ENCODE measurements at regions not wholly inside any gene's neighbourhood (a gene's known extent, or its start where the extent isn't known, plus 50 kb on each side); places are given as distances from the start of the nearest gene placed in this dataset.

DNA sequence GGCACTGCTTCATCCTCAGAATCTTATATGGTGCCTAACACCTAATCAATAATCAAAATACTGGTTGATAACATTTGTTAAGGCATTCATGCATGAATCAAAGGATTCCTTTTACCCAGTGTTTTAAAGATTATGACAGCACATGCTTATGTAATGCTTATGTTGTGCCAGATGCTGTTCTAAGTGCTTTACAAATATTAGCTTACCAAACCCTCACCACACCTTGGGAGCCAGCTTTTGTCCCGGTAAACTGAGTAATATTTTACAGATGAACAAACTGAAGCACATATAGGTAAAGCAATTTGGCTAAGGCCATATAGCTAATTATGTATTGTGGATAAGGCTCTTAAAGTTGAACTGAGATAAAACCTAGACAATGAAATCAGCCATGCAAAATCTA is 209.2 kb downstream of the ALX1 start:
- Mint-ChIP-seq H3K27ac (no peak overlapping the region), H3K27me3 (no peaks in the 10 kb centered on the region), H3K9me3 (peaks cover 5 to 7% of the 10 kb centered on the region in 2 donors), H3K4me3 (no peak overlapping the region), H3K4me1 (ENCODE audit: low read depth in 2 of 2) (no peaks in the 10 kb centered on the region), H3K36me3 (ENCODE audit: insufficient read depth) (no peaks in the 10 kb centered on the region)
- DNase-seq (no peak), ATAC-seq (replicated peaks) (no peak)

DNA sequence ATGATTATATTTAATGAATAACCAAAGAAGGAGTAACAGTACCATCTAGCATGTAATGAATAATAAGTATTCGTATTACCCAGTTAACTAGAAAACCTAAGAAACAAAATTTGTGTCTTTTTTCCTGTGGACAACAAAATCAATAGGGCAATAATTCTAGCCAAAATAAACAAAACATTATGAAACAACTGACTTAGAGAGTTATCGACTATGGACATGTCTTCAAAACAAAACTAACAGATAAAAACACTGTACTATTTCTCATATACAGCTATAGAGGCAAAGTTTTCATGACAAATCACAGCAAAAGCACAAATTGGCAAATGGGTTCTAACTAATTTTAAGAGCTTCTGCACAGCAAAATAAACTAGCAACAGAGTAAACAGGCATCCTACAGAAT is 224.1 kb downstream of the ALX1 start:
- no peaks in the 10 kb centered on the region for H3K4me1 Mint-ChIP-seq (ENCODE audit: low read depth in 2 of 2)
- ATAC-seq (replicated peaks) (no peak), DNase-seq (no peak)
- no peak overlapping the region for H3K27ac Mint-ChIP-seq
- H3K27me3 Mint-ChIP-seq: no peaks in the 10 kb centered on the region
- H3K4me3 Mint-ChIP-seq: no peak overlapping the region
- peaks cover 4 to 8% of the 10 kb centered on the region in 2 donors for H3K9me3 Mint-ChIP-seq
- no peaks in the 10 kb centered on the region for H3K36me3 Mint-ChIP-seq (ENCODE audit: insufficient read depth)

DNA sequence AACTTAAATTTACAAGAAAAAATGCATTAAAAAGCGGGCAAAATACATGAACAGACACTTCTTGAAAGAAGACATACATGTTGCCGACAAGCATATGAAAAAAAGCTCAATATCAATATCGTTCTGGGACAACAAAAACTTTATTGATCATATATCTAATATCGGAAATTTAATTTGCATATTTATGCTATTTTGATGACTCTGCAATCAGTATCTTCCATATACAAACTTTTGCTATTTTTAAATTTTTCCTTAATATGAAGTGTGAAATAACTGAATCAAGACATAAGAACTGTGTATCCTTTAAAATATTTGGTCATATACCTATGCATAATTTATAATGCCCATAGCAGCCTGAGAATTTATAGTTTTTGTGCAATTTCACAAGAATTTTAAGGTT is 224.6 kb downstream of the ALX1 start:
- ATAC-seq (replicated peaks): no peak
- no peak for DNase-seq
- Mint-ChIP-seq H3K4me3 (no peak overlapping the region), H3K36me3 (ENCODE audit: insufficient read depth) (no peaks in the 10 kb centered on the region), H3K27me3 (no peaks in the 10 kb centered on the region), H3K4me1 (ENCODE audit: low read depth in 2 of 2) (no peaks in the 10 kb centered on the region), H3K9me3 (peaks cover 4 to 12% of the 10 kb centered on the region in 2 donors), H3K27ac (no peak overlapping the region)

DNA sequence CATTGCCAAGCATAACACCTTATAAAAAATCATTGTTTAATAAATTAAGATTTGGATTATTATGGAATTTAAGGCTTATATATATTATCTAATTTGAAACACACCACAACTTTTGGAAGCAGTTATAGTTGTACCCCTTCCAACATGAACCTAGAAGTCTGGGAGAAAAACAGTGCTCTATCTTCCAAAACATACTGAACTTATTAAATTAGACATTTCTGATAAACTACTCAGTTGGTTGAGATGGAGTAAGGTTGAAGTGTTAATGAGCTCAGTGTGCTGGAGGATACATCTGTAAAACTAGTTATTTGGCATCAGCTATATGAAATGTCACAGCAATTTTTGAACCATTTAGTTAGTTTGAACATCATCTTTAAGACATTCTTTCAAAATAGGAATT is 227.4 kb downstream of the ALX1 start:
- no peaks in the 10 kb centered on the region for H3K4me1 Mint-ChIP-seq (ENCODE audit: low read depth in 2 of 2)

DNA sequence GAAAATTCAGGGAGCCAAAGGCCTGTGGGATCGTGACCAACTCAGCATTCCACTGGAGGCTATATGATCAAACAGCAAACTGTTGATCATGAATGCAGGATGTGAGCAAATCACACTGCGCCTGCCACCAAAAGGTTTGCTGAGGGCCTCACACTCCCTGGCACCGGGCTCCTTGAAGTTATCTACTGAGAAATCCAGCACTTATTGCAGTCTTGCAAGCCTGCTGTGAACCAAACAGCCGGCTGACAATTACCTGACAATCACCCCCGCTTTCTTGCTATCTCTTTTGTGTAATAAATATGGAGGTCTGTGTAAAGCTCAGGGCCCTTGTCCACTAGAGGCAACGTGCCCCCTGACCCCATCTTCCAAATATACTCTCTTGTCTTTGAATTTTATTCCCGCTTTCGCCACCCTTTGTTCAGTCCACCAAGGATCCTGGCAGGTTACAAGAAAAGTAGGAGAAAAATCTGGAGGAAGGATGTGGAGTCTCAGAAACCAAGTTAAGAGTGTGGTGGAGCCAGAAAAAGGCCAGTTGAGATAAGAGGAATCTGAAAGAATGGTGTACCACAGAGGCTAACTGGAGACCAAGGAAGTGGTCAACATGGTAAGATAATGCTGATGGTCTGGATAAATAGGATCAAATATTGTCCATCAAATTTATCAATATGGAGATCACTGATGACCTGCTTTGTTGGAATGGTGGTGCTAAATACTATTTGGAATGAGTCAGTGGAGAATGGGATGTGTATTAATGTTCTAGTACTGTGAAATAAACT is 229.2 kb downstream of the ALX1 start:
- Mint-ChIP-seq H3K4me1 (ENCODE audit: low read depth in 2 of 2) (no peaks in the 10 kb centered on the region), H3K36me3 (ENCODE audit: insufficient read depth) (no peaks in the 10 kb centered on the region), H3K4me3 (no peak overlapping the region), H3K27me3 (no peaks in the 10 kb centered on the region), H3K27ac (no peak overlapping the region), H3K9me3 (peaks cover 8 to 19% of the 10 kb centered on the region in 2 donors)
- no peak for ATAC-seq (replicated peaks)
- DNase-seq: no peak

More for the DNA sequence above, 227.4 kb downstream of the ALX1 start:
- no peaks in the 10 kb centered on the region for H3K36me3 Mint-ChIP-seq (ENCODE audit: insufficient read depth)
- no peaks in the 10 kb centered on the region for H3K27me3 Mint-ChIP-seq
- DNase-seq (no peak), ATAC-seq (replicated peaks) (no peak)
- no peak overlapping the region for H3K4me3 Mint-ChIP-seq
- H3K9me3 Mint-ChIP-seq: peaks cover 7 to 13% of the 10 kb centered on the region in 2 donors
- no peak overlapping the region for H3K27ac Mint-ChIP-seq

DNA sequence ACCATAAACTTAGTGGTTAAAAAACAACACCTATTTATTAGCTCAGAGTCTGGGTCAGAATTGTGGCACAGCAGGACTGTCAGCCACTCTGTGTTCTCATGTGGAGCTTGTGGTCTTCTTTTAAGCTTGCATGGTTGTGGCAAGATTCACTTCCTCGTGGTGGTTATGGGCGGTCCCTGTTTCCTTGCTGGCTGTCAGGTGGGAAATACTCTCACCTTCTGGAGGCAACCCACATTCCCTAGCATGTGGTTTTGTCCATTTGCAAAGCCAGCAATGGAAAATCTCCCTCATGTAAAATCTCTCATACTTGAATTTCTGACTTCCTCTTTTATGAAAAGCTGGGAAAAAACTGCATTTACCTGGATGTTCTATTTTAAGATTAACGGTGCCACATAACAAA is 229.8 kb downstream of the ALX1 start:
- Mint-ChIP-seq H3K9me3 (peaks cover 12 to 25% of the 10 kb centered on the region in 2 donors), H3K27ac (no peak overlapping the region), H3K27me3 (no peaks in the 10 kb centered on the region), H3K4me3 (no peak overlapping the region), H3K4me1 (ENCODE audit: low read depth in 2 of 2) (no peaks in the 10 kb centered on the region), H3K36me3 (ENCODE audit: insufficient read depth) (no peaks in the 10 kb centered on the region)
- no peak for DNase-seq
- no peak for ATAC-seq (replicated peaks)

DNA sequence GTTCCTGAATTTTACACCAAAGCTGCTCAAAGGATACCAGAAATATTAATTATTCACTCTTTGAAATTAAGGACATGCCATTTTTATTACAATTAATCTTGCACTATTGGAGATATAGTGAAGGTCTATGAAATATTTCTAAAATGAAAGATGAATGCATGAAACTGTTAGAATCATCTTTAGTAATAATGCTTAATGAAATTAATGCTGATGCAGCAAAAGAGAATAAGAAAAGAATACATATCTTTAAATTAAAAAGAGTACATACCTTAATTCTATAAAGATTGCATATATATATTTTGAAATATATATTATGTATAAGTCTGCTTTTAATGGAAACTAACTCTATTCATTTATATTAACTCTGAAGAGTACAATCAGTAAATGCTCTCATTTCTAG is 236.0 kb downstream of the ALX1 start:
- H3K27ac Mint-ChIP-seq: no peak overlapping the region
- H3K4me3 Mint-ChIP-seq: no peak overlapping the region
- ATAC-seq (replicated peaks) (no peak), DNase-seq (no peak)
- H3K4me1 Mint-ChIP-seq (ENCODE audit: low read depth in 2 of 2): no peaks in the 10 kb centered on the region
- peaks cover 13 to 14% of the 10 kb centered on the region in 2 donors for H3K9me3 Mint-ChIP-seq
- no peaks in the 10 kb centered on the region for H3K36me3 Mint-ChIP-seq (ENCODE audit: insufficient read depth)
- no peaks in the 10 kb centered on the region for H3K27me3 Mint-ChIP-seq

DNA sequence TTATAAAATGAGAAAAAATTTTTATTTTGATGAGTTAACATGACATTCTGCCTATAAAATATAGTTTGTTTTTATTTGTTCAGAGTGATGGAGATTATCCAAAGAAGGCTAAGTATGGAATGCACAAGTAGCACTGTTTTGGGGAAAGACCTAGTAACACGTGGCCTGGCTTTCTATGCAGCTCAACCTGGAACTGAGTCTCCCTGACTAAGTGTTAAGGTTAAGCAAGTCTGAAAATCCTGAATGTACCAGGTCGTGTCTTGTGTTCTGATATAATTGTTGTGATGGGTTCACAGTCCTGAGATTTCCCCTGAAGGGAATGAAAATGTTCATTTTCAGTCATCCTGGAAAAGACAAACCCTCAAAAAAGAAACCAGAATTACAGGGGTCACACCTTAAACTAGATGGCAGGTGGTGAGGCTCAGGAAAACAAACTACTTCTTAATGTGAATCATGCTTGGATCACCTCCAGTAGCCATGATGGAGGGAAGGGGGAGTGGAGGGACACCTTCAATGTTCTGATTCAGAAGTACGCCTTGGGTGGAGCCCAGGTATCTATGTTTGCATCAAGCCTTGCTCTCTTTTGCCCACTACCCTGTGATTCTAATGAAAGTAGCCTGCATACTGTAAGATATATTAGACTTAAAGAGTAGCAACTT is 236.8 kb downstream of the ALX1 start:
- DNase-seq (no peak), ATAC-seq (replicated peaks) (no peak)
- no peak overlapping the region for H3K27ac Mint-ChIP-seq
- H3K4me1 Mint-ChIP-seq (ENCODE audit: low read depth in 2 of 2): no peaks in the 10 kb centered on the region
- H3K27me3 Mint-ChIP-seq: no peaks in the 10 kb centered on the region
- no peak overlapping the region for H3K4me3 Mint-ChIP-seq
- H3K36me3 Mint-ChIP-seq (ENCODE audit: insufficient read depth): no peaks in the 10 kb centered on the region
- H3K9me3 Mint-ChIP-seq: peaks cover 16 to 20% of the 10 kb centered on the region in 2 donors

DNA sequence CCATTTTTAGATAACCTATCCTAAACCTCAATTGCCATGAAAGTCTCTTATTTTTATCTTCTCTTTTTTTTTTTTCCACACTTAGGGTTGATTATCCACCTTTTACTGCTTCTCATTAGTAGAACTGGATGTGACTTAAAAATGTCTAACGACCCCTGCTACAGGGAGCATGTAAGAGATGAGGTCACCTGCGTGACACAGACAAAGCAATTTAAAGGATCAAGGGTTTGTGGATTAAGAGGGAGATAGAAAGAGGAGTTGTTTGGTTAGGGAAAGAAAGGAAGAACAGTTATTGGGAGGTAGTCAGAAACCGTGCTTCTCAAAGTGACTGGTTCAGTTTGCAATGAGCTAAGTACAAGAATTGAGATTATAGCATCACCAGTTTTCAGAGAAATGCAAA is 239.1 kb downstream of the ALX1 start:
- Mint-ChIP-seq H3K4me3 (no peak overlapping the region), H3K27ac (no peak overlapping the region), H3K36me3 (ENCODE audit: insufficient read depth) (no peaks in the 10 kb centered on the region), H3K9me3 (peaks cover 19 to 20% of the 10 kb centered on the region in 2 donors), H3K27me3 (no peaks in the 10 kb centered on the region), H3K4me1 (ENCODE audit: low read depth in 2 of 2) (no peaks in the 10 kb centered on the region)
- ATAC-seq (replicated peaks): no peak
- no peak for DNase-seq

DNA sequence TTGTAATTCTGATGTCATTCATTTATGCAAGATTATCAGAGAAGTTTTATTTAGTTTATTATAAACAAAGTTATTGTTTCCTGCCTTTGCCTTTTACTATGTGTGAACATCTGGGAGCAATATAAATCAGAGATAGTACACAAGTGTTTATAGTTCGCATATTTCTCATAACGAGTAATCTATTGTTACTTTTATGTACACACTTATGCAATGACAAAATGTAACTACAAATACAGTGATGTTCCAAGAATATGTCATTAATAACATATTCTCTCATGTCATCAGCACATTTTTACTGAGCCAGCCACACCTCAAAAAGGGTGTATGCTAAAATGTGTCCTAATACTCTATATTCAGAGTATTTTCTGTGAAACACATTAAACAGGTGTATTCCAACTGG is 243.2 kb downstream of the ALX1 start:
- Mint-ChIP-seq H3K4me1 (ENCODE audit: low read depth in 2 of 2) (no peaks in the 10 kb centered on the region), H3K36me3 (ENCODE audit: insufficient read depth) (no peaks in the 10 kb centered on the region), H3K4me3 (no peak overlapping the region), H3K27me3 (no peaks in the 10 kb centered on the region), H3K27ac (no peak overlapping the region), H3K9me3 (peaks cover 22 to 25% of the 10 kb centered on the region in 2 donors)
- no peak for DNase-seq
- no peak for ATAC-seq (replicated peaks)

DNA sequence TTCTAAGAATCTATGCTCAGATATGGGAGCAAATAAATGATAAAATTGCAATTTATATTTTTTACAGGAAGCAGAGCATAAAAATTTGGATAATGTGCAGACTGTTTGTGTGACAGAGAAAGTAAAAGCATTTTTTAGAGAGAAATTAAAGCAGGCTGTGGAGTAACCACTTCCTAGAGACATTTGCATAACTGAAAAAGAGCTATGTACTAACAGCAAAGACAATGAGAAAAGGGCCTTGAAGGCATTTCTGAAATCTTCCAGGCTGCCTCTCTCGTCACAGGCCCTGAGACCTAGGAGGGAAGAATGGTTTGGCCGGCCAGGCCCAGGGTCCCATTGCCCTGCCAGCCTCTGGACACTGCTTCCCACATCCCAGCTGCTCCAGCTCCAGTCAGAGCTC is 247.2 kb downstream of the ALX1 start:
- DNase-seq (no peak), ATAC-seq (replicated peaks) (no peak)
- no peaks in the 10 kb centered on the region for H3K4me1 Mint-ChIP-seq (ENCODE audit: low read depth in 2 of 2)
- H3K4me3 Mint-ChIP-seq: no peak overlapping the region
- H3K27me3 Mint-ChIP-seq: no peaks in the 10 kb centered on the region
- H3K27ac Mint-ChIP-seq: no peak overlapping the region
- no peaks in the 10 kb centered on the region for H3K36me3 Mint-ChIP-seq (ENCODE audit: insufficient read depth)
- H3K9me3 Mint-ChIP-seq: peaks cover 11 to 15% of the 10 kb centered on the region in 2 donors

DNA sequence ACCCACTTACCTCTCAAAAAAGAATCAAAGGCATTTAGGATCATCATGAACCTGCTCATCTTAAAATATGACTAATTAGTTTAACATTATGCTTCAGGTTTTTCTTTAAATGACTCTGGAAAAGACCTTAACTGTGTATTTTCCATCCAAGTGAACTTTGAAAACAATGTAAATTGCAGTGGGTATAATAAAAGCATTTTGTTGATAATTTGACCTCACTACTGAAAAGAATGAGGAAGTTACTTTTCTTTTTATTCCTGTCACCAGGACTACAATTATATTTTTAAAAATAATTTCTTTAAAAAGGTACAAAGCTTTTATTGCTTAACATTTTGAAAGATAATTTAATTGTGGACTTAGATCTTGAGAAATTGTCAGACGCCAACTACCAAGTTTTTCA is 249.9 kb downstream of the ALX1 start:
- Mint-ChIP-seq H3K27ac (no peak overlapping the region), H3K9me3 (peaks cover 6% of the 10 kb centered on the region in 2 donors), H3K4me3 (no peak overlapping the region), H3K4me1 (ENCODE audit: low read depth in 2 of 2) (no peaks in the 10 kb centered on the region), H3K27me3 (no peaks in the 10 kb centered on the region), H3K36me3 (ENCODE audit: insufficient read depth) (no peaks in the 10 kb centered on the region)
- ATAC-seq (replicated peaks): no peak
- DNase-seq: no peak

DNA sequence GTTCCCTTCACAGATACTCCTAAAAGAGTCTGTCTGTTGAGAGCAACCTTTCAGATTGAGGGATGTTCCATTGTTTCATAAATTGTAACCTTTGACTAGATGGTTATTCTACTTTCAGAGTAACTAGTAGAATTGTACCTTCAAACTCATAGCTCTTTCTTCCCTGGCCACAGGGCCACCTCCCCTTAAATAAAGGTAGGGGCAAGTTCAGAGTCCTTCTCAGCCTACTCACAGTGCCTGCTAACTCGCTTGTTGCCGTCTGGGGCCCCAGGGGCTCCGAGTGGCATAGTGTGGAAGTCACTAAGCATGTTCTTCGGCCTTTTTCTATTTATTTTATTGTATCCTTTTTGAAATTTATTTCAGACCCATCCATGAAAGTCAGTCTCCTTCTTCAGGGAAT is 250.4 kb downstream of the ALX1 start:
- Mint-ChIP-seq H3K4me1 (ENCODE audit: low read depth in 2 of 2) (no peaks in the 10 kb centered on the region), H3K4me3 (no peak overlapping the region), H3K9me3 (peaks cover under 1 to 3% of the 10 kb centered on the region in 2 donors), H3K27ac (no peak overlapping the region), H3K27me3 (no peaks in the 10 kb centered on the region), H3K36me3 (ENCODE audit: insufficient read depth) (no peaks in the 10 kb centered on the region)
- ATAC-seq (replicated peaks) (no peak), DNase-seq (no peak)

DNA sequence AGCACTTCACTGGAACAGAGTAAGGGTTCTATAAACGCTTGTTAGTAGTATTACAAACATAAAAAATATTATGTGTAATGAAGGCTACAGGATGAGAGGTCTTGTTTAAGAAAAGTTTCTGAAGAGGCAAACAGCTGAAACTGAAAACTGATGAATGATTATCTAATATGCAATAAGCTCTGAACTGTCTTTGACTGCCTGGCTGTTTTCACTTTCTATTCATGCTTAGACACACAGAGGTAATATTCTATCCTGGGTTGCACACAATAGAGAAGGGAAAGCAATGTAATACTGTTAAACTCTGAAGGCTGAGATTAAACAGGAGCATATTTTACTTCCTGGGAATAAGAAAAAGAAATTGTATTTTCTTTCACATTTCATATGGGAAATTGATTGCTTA is 251.3 kb downstream of the ALX1 start:
- Mint-ChIP-seq H3K4me3 (no peak overlapping the region), H3K27ac (no peak overlapping the region), H3K4me1 (ENCODE audit: low read depth in 2 of 2) (no peaks in the 10 kb centered on the region), H3K27me3 (no peaks in the 10 kb centered on the region), H3K36me3 (ENCODE audit: insufficient read depth) (no peaks in the 10 kb centered on the region), H3K9me3 (peaks cover 0 to 5% of the 10 kb centered on the region in 2 donors)
- no peak for ATAC-seq (replicated peaks)
- no peak for DNase-seq
